ENCODE measurements at regions not wholly inside any gene's neighbourhood (a gene's known extent, or its start where the extent isn't known, plus 50 kb on each side); places are given as distances from the start of the nearest gene placed in this dataset.
"Not testable (repeated sequence)": the region's sequence is repeated elsewhere in the genome, so short reads cannot be mapped to it uniquely, and the experiment has no call there.

DNA sequence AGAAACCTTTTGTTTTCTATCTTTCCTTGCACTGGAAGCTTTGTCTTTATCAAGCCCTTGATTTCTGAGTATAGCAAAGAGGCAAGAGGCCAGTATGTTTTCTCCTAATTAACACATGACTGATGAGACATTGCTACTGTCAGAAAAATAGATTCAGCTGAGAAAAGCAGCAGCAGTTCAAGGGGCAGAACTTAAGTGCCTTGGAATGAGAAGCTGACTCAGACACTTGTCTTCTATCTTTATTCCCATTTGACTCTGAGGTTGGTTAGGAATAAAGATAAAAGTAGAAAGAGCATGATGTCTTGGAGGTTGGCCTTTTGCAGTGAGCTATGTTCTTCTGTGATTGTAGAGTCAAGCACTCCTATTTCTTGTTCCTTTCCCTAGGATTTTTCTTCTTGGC is 79.1 kb upstream of the MAN1A1 start:
- DNase-seq: peak; percentile 33 to 64
- no peaks in the 10 kb centered on the region for H3K9me3 ChIP-seq (ENCODE audit: control insufficient read depth, low read depth, low read length)
- H3K4me1 ChIP-seq (ENCODE audit: control insufficient read depth, insufficient read depth, low read length): no peaks in the 10 kb centered on the region

DNA sequence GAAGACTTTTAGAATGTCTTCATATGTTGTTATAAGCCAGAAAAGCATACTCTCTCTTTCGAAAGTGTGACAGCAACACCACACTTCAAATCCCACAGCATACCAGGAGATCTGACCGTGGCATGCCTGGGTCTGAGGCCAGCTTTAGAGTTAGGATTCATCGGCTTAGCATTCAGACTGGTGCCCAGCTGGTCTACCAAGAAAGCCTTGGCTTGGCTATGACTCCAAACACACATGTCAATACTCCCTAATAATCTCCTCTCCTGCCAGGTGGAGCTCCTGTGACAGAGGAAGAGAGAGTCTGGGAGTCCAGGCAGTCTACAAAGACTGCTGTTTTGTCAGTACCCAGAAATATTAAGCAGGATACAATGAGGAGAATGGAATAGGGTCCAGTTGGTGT is 77.1 kb upstream of the MAN1A1 start:
- Histone ChIP-seq H3K9me3 (ENCODE audit: control insufficient read depth, low read depth, low read length) (no peaks in the 10 kb centered on the region), H3K4me1 (ENCODE audit: control insufficient read depth, insufficient read depth, low read length) (no peaks in the 10 kb centered on the region), H3K36me3 (ENCODE audit: control insufficient read depth, insufficient read depth, low read length) (no peaks in the 10 kb centered on the region), H3K27me3 (ENCODE audit: control insufficient read depth, insufficient read depth, low read length) (no peaks in the 10 kb centered on the region), H3K27ac (ENCODE audit: low read length) (no peak overlapping the region), H3K4me3 (ENCODE audit: low read length) (no peak overlapping the region)
- no CpG with 5 or more reads among the region's 3 CpGs for WGBS (ENCODE audit: insufficient coverage, low lambda C conversion rate)
- DNase-seq: no peak

More for the DNA sequence above, 79.1 kb upstream of the MAN1A1 start:
- no peaks in the 10 kb centered on the region for H3K36me3 ChIP-seq (ENCODE audit: control insufficient read depth, insufficient read depth, low read length)
- H3K27me3 ChIP-seq (ENCODE audit: control insufficient read depth, insufficient read depth, low read length): no peaks in the 10 kb centered on the region
- no peak overlapping the region for H3K4me3 ChIP-seq (ENCODE audit: low read length)
- H3K27ac ChIP-seq (ENCODE audit: low read length): peak overlapping the region; percentile 41

DNA sequence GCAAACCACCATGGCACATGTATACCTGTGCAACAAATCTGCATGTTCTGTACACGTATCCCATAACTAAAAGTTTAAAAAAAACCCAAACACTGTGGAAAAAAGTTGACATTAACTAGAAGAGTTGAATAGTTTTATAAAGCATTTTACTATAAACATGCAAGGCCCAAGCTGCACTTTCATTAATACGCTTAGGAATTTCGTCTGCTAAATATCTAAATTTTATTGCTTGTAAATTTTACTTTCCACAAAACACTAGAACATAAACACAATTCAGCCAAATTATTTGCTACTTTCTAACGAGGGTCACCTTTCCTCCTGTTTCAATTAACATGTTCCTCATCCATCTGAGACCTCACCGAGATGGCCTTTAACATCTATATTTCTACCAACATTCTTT is 74.4 kb upstream of the MAN1A1 start:
- 86% methylated on average over 4 of the region's 5 CpGs for WGBS (ENCODE audit: insufficient coverage, low lambda C conversion rate)

DNA sequence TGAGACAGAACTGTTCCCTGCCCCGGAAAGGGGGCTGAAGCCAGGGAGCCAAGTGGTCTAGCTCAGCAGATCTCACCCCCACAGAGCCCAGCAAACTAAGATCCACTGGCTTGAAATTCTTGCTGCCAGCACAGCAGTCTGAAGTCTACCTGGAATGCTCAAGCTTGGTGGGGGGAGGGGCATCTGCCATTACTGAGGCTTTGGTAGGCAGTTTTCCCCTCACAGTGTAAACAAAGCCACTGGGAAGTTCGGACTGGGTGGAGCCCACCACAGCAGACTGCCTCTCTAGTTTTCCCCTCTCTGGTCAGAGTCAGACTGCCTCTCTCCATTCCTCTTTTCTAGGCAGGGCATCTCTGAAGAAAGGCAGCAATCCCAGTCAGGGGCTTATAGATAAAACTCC is 68.5 kb upstream of the MAN1A1 start:
- not testable (repeated sequence) for H3K9me3 ChIP-seq (ENCODE audit: control insufficient read depth, low read depth, low read length); DNase-seq; H3K27ac ChIP-seq (ENCODE audit: low read length); H3K4me1 ChIP-seq (ENCODE audit: control insufficient read depth, insufficient read depth, low read length); H3K36me3 ChIP-seq (ENCODE audit: control insufficient read depth, insufficient read depth, low read length); H3K4me3 ChIP-seq (ENCODE audit: low read length); H3K27me3 ChIP-seq (ENCODE audit: control insufficient read depth, insufficient read depth, low read length)
- no CpG with 5 or more reads among the region's 2 CpGs for WGBS (ENCODE audit: insufficient coverage, low lambda C conversion rate)

More for the DNA sequence above, 74.4 kb upstream of the MAN1A1 start:
- no peaks in the 10 kb centered on the region for H3K36me3 ChIP-seq (ENCODE audit: control insufficient read depth, insufficient read depth, low read length)
- DNase-seq: no peak
- H3K27ac ChIP-seq (ENCODE audit: low read length): no peak overlapping the region
- no peak overlapping the region for H3K4me3 ChIP-seq (ENCODE audit: low read length)
- no peaks in the 10 kb centered on the region for H3K27me3 ChIP-seq (ENCODE audit: control insufficient read depth, insufficient read depth, low read length)
- H3K9me3 ChIP-seq (ENCODE audit: control insufficient read depth, low read depth, low read length): no peaks in the 10 kb centered on the region
- H3K4me1 ChIP-seq (ENCODE audit: control insufficient read depth, insufficient read depth, low read length): no peaks in the 10 kb centered on the region

DNA sequence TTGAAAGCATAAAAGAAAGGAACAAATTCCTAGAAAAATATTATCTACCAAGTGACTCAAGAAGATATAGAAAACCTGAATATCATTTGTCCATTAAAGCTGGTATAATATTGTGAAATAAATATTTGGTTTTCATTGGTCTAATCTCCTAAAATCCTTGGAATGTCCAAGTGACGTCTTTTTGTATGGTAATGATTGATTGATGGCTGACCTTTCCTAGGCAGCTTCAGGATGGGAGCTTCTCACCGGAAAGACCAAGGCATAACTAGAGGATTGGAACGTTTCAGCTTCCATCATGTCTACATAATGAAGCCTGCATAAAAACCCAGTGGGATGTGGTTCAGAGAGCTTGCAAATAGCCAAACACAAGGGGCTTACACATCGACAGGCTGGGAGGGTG is 57.6 kb upstream of the MAN1A1 start:
- H3K27ac ChIP-seq (ENCODE audit: low read length): no peak overlapping the region
- H3K4me3 ChIP-seq (ENCODE audit: low read length): no peak overlapping the region
- H3K9me3 ChIP-seq (ENCODE audit: control insufficient read depth, low read depth, low read length): no peaks in the 10 kb centered on the region
- no peaks in the 10 kb centered on the region for H3K4me1 ChIP-seq (ENCODE audit: control insufficient read depth, insufficient read depth, low read length)
- DNase-seq: no peak
- H3K36me3 ChIP-seq (ENCODE audit: control insufficient read depth, insufficient read depth, low read length): no peaks in the 10 kb centered on the region
- H3K27me3 ChIP-seq (ENCODE audit: control insufficient read depth, insufficient read depth, low read length): no peaks in the 10 kb centered on the region
- no CpG with 5 or more reads among the region's 4 CpGs for WGBS (ENCODE audit: insufficient coverage, low lambda C conversion rate)

DNA sequence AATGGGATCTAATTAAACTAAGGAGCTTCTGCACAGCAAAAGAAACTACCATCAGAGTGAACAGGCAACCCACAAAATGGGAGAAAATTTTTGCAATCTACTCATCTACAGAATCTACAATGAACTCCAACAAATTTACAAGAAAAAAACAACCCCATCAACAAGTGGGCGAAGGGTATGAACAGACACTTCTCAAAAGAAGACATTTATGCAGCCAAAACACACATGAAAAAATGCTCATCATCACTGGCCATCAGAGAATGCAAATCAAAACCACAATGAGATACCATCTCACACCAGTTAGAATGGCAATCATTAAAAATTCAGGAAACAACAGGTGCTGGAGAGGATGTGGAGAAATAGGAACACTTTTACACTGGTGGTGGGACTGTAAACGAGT is 55.6 kb upstream of the MAN1A1 start:
- not testable (repeated sequence) for H3K36me3 ChIP-seq (ENCODE audit: control insufficient read depth, insufficient read depth, low read length); H3K4me3 ChIP-seq (ENCODE audit: low read length); H3K27ac ChIP-seq (ENCODE audit: low read length); H3K9me3 ChIP-seq (ENCODE audit: control insufficient read depth, low read depth, low read length); DNase-seq; H3K27me3 ChIP-seq (ENCODE audit: control insufficient read depth, insufficient read depth, low read length); H3K4me1 ChIP-seq (ENCODE audit: control insufficient read depth, insufficient read depth, low read length)
- WGBS (ENCODE audit: insufficient coverage, low lambda C conversion rate): no CpG with 5 or more reads among the region's 2 CpGs
